ENCODE measurements at regions not wholly inside any gene's neighbourhood (a gene's known extent, or its start where the extent isn't known, plus 50 kb on each side); places are given as distances from the start of the nearest gene placed in this dataset.

GRCh38 chr2:55101466-55101865 is 51.2 kb upstream of the RTN4 start:
- DNase-seq: no peak

DNA sequence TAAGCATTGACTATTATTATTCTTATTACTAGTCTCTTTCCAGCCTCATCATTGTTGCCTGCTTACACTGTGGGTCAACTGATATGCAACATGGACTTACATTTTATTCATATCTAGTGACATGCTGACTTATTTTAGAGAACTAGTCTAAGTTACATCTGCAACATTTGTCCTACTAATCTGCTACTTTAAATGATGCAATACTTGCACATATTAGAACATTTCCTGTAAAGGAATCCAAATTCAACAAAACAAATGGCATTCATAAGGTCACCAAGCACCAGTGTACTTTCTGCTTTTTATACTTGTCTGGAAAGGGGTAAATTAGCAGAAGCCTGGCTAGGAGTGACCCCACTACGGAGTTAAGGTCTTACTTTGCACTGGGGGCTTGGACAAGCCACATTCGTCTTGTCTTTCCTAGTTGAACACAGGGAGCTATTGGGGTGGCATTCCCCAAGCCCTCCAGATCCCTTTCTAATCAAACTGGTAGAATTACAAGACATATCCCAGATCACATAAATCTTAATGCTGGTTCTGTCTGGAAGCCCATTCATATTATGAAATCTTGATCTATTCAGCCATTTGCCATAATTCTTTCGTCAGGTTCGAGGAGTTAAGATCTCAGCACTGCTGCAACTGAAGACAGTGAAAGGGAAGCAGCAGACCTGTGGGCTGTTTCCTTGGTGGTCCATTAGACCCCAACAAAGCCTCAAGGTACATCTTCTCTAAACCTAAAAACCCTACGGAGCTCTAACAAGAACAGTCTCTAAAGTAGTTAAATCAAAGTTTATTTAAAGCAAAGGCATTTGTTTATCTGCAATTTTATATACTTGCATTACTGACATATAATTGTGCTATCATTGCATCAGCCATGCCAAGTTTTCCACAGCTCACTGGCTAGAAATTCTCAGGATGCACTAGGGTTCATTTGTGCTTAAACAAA is 49.9 kb upstream of the RTN4 start:
- no peak for DNase-seq

Measured in NCI-H1417 treated with DMSO at 0.1 percent for 48 hours (cell line).